ENCODE measurements at regions not wholly inside any gene's neighbourhood (a gene's known extent, or its start where the extent isn't known, plus 50 kb on each side); places are given as distances from the start of the nearest gene placed in this dataset.

DNA sequence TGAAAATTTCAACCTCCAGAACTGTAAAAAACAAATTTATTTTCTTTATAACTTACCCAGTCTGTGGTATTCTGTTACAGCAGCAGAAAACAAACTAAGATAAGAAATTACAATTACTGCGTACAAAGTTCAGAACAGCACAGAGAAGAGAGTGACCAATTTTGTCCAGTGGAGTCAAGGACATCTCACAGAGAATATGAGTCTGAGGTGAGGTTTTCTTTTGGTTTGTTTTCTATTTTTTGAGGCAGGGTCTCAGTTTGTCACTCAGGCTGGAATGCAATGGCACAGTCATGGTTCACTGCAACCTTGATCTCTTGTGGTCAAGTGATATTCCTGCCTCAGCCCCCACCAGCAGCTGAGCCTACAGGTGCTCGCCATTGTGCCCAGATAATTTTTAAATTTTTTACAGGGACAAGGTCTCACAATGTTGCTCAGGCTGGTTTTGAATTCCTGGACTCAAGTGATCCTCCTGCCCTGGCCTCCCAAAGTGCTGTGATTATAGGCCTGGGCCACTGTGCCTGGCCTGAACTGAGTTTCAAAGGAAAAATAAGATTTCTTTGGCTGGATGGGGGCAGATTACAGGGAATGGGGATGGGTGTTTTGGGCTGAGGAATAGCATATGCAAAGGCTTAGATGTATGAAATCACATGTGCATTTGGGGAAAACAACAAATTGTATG lies 201.1 kb upstream of the USP24 start:
- no peak for DNase-seq (ENCODE audit: low read depth)

DNA sequence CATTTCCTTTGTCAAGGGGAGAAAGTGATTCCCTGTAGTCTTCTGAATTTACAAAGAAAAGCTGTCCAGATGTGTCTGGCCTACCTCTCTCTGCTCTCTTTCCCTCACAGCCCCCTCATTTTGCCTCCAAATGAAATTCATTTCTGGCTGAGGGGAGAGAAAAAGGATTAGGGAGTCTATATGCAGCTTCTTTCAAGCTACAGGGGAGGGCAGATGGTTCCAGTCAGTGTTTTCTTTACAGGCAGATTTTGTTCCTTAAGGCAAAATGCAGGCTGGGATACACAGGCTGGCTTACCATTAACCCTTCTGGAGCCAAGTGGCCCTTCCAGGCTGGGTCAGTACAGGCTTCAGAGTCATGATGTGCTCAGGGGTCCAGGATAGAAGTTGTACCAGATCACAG lies 198.1 kb upstream of the USP24 start:
- no peak for DNase-seq (ENCODE audit: low read depth)

DNA sequence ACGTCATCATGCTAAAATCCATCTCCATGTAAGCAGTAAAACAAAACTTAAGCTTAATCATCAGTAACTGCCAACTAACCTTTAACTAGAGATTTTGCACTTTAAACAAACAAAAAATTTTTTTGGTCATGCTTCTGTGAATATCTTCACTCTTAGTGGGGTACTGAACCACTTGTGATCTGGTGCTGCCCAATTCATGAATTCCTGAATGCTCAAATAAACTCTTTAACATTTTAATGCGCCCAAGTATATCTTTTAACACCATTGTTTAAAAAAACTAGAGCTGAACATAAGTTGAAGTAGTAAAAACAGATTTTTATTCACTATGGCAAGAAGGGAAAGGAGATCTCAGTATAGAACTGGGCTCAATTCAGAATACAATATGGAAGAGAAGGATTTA lies 196.9 kb upstream of the USP24 start:
- DNase-seq (ENCODE audit: low read depth) = no peak

DNA sequence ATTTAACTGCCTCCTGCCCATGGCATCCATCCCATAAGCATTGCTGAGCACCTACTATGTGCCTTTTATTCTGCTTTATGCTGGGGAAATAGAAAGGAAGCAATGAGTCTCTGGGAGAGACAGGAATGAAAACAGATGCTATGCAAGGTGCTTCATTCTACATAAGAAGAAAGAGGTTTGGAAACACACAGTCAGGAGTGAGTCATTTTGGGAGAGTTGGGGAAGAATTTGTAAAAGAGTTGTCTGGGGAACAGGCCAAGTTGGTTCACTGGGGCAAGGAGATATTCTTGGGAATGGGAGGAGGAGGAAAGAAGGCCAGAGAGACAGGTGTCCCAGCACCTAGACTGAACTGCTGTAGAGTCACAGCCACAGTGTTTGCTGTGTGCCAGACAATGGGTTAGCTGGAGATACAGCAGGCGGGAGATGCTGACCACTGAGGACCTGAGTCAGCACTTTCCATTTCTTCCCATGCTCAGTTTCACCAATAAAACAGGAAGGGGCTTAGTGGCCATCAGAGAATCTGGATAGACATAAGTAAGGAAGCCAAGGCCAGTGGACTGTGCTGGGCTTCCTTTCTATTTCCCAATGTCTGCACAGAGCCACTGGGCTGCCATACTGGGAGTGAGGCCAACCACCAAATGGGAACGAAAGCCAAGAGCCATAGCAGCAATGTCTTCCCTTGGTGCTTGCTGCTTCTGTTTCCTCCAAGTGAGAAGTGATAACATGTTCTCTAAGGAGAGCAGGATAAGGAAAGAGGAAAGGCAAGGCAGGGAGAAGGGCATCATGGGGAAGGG lies 187.7 kb upstream of the USP24 start:
- DNase-seq (ENCODE audit: low read depth) = no peak

DNA sequence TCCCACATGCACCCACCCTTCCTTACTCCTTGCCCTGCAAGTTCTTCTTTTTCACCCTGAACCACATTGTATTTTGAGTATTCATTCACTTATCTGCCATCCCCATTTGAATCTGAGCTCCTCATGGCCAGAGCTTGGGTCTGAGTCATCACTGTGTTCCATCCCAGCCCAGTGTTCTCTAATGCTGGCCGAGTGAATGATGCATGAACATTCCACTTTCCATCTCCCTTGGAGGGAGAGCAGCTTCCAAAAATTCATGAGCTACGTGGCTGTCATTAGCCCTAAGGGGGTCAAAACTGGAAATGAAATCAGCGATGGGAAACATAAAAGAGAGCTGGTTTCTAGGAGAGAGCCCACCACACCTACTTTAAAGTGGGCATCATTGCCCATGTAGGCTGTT lies 187.0 kb upstream of the USP24 start:
- no peak for DNase-seq (ENCODE audit: low read depth)

DNA sequence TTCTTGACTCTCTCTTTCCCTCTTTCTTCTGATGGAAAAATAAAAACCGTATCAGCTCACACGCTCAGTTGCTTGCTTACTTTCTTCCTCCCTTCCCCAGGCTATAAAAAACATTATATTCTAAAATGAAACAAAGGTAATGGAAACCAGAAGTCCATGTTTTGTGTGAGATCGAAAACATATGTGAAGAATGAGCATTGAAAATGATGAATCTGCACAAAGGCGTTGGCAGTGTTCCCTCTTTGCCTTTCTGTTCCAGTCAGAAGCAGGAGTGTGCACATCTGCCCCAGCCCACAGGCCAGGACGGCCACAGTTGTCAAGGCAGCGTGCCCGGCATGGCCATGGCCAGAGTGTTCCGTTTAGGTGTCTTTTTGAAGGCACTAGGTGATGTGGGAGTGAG lies 185.3 kb upstream of the USP24 start:
- no peak for DNase-seq (ENCODE audit: low read depth)

DNA sequence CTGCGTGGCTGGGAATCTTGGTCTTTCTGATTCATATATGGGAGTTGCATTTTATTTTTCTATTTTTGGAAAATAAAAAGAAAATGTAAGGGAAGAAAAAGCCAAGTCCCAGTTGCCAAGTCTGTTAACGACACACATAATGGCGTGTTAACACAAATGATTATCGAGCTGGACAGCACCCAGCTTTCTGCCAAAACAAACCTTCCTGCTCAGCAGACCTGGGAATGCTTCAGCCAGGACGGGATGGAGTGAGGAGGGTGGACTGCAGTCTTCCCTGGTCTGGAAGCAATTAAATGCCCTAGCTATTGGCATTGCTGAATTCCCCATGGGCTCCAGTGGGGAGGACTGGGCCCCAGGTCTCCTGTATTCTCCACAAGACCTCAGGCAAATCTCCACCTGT lies 184.2 kb upstream of the USP24 start:
- no peak for DNase-seq (ENCODE audit: low read depth)

DNA sequence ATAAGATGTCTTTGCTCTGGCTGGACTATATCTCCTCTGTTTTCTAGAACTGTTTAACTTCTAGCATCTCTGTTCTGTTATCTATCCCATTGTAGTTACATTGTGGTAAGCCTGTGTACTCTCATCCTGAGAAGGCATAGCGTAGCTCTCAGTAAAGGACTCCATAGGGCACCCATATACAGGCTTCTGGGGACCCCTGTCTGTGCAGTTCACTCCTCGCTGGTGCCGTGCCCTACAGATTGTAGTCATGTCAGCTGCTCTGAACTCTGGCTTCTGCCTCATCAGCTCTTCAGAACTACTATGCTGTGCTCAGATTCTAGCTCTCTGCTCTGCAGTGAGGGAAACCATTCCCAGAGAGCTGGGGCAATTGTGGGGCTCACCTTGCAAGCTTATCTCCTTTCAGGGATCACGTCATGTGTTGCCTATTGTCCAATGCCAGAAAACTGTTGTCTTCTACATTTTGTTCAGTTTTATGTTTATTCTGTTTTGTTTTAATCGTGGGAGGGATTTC lies 181.3 kb upstream of the USP24 start:
- DNase-seq (ENCODE audit: low read depth) = no peak

DNA sequence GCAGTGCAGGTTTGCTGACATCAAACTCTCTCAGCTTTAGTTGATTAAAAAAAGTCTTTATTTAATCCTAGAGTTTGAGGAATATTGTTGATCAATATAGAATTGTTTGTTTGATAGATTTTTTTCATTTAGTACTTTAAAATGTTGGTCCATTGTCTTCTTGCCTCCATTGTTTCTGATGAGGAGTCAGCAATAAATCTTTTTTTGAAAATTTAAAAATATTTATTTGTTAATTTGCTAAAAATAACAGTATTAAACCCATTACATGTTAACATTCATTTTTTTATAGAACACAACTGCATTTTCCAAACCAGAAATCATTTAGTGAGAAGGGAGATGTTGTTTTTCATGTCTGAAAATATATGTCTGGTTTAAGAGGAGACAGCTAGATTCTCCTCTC lies 173.8 kb upstream of the USP24 start:
- DNase-seq (ENCODE audit: low read depth) = no peak

DNA sequence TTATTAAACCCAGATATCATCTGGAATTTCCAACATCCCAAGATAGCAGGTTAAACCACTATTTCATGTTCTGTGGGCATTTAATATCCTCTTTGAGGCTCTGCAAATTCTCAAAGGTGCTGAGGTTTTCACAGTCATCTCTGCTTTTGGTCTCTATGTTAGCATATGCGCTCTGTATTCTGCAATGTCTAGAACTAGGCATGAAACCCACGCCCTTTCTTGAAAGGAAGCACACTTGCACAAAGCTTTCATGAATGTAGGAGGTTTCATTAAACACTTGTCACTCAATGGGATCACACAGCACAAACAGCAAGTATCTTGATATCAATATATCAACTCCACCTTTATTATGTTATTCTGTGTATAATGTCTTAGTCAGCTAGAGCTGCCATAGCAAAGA lies 172.0 kb upstream of the USP24 start:
- no peak for DNase-seq (ENCODE audit: low read depth)

DNA sequence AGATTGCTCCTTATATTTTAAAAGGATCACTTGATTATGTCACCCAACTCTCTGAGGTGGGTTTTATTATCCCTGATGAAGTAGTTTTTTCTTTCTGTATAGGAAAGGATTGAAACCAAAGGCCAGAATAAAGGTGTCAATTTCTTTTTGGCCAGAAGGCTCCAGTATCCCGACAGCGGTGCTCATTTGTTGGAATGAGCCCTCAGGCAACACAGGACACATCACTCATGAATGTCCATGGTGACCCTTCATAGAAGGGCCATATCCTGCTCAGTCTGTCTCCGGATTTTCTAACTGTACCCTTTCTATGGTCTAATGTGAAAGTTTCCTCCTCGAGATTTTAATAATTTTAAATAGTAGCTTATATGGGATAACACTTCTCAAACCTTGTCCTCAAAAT lies 171.3 kb upstream of the USP24 start:
- DNase-seq (ENCODE audit: low read depth) = no peak

DNA sequence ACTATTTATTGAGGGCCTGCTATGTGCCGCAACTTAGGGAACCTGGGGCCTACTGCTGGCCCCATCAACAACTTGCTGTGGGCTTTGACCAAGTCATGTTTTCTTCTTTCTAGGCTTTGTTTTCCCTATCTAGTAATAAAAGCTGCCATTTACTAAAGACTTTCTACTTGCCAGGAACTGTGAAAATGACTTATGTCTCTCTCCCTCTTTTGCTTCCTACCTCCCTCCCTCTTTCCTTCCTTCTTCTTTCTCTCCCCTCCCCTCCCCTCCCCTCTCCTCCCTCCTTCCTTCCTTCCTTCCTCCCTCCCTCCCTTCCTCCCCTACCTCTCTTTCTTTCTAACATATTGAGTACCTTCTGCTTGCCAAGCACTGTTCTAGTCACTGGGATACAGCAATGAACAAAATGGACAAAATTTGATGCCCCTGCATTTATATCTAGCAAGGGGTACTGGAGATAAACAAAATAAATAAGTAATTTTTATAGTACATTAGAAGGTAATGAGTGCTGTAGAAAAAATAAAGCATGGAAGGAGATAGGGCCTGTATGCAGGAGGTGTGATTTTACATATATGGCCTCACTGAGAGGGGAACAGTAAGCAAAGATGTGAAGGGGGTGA lies 170.3 kb upstream of the USP24 start:
- DNase-seq (ENCODE audit: low read depth) = no peak

DNA sequence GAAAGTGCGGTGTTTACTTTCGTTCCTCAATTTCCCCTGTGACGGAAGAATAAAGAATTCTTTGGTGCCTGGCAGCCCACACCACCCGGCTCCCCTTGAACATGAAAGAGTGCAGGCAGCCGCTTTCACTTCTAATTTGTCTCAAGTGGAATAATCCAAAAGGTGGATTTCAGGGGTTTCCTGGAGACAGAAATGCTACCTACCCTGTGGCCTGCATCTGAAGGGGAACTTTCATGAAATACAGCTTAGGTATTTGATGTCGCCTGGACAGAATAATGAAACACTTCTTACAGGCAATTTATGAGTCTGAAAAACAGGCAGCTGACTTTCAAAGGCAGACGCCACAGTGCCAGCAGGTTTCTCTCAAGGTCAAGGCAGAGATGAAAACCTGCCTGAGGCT lies 169.5 kb upstream of the USP24 start:
- DNase-seq (ENCODE audit: low read depth) = no peak

DNA sequence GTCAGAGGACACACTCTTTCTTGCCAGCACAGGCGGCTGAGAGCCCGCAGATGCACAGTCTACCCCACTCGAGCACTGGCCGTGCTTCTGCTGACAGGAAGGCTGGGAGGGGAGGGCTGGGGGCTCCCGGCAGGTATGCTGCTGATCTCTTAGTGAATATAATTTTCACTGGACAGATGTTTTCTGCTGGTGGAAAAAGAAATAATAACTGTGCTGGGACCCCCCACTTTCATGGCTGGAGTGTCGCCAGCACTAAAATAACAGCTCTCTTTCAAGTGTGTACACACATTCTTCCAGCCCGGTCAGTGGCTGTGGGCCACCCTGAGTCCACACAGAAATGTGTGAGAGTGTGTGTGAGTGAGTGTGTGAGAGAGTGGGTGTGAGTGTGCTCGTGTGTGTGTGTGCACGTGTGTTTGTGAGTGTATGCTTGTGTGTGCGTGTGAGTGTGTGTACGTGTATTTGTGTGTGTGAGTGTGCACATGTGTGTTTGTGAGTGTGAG lies 167.7 kb upstream of the USP24 start:
- no peak for DNase-seq (ENCODE audit: low read depth)

DNA sequence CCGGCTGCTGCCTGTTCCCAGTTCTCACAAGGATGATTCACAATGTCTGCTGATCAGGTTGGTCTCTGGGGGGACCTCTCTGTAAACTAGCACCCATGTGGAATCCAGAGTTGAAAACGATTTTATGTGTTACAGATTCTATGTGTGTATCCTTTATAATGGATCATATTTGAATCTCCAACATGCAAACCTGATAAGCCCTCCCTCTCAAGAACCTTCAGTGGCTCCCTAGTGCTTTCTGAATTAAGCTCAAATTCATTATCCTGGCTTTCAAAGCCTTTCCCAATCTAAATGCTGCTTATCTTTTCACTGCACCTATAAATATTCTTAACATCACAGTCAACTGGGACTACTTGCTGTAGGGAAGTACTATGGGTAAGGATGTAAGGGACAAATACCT lies 166.8 kb upstream of the USP24 start:
- DNase-seq (ENCODE audit: low read depth) = no peak

DNA sequence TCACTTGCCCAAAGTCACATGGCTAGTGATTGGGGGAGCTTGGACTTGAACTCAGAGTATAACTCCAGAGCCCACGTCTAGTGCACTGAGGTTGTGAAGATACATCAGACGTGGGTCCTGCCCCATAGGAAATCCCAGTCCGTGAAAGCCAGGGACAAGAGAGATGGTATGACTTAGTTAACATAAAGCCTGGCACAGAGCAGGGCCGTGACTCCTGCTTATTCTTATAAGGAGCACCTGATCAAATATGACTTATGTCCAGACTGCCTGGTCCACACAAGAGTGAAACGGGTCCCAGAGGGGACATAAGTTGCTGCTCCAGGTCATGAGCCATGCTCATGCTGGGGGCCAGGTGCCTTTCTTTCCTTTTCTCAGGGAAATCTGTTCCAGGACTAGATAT lies 166.3 kb upstream of the USP24 start:
- no peak for DNase-seq (ENCODE audit: low read depth)

DNA sequence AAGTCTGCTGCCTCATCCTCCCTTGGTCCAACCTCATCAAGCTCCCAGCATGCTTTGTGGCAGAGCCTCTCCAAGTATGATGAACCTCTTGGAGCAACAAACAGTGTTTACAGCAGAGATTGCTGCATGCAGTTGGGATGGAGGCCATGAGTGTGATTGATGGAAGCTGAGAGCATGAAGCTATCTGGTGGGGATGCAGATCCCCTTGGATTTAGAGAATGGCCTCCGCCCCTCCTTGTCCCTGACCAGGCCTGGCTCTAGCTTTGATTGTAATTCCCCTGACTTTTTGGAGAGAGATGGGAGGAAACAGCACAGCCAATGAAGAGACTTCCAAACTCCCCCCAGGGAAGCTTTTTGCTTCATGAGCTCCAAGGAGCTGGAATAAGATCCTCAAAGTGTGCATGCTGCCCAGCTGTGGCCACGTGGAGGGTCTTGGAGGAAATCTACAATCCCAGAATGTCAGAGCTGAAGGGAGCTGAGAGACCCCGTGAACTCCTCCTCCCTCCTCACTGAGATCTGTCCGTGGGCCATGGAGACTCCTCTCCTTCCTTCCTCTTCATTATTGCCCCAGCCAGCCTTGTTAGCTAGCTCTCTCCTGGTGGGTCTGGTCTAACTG lies 165.3 kb upstream of the USP24 start:
- DNase-seq (ENCODE audit: low read depth) = no peak

DNA sequence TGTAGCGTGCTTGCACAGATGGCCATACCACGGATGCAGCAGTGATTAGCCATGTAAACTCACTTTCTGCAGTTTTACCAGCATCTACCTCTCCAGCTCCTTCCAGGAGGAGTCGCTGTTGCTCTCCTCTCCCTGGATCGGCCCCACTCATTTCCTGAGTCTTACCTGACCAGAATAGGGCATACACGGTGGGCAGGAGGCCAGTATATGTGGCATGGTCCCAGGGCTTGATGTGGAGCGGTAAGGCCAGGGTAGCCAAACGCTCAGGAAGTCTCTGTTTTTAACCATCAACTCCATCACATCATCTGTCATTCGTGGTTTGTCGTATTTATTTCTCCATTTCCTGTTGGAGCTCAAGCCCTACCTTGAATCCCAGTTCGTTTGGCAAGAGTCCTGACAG lies 163.4 kb upstream of the USP24 start:
- no peak for DNase-seq (ENCODE audit: low read depth)

DNA sequence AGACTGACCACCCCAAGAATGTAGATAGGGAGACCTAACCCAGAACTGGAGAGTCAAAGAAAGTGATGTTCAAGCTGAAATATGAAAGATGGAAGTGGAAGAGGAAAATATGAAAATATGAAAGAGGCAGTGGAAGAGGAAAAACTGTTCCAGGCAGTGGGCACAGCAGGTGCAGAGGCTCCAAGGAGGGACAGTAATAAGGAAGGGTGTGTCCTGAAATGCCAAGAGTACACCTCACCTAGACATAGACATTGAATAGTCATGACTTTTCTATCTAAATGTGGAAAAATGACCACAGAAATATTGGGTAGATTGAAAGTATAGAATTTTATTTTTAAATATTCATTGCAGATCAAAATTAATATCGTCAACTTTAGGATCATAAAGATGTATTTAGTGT lies 161.7 kb upstream of the USP24 start:
- DNase-seq (ENCODE audit: low read depth) = no peak

DNA sequence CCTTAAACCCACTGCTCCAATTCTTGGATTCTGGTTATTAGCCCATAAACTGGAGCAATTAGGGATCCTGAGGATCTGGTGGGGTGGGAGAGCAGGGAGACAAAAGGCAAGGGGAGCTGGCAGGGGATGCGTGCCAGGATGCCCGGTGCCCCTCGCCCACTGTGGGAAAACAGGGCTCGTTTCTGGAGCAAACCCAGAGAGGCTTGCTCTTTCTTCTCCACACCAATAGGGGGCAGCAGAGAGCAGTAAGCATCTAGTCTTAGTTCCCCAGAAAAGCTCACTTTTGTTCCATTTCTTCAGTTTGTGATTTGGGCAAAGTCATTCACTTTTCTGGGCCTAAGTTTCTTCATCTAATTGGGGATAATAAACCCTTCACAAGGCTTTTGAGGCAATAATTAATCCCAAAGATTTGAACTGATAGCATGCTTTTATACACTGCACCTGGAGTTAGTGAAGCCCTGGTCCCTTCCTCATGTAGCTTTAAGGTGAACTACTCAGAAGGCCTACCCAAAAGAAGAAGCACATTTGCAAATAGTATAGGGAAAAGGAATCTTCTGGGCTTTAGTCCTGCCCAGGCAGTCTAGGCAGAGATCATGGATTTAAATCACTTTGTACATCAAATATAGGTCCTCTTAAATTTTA lies 160.6 kb upstream of the USP24 start:
- DNase-seq (ENCODE audit: low read depth) = no peak

DNA sequence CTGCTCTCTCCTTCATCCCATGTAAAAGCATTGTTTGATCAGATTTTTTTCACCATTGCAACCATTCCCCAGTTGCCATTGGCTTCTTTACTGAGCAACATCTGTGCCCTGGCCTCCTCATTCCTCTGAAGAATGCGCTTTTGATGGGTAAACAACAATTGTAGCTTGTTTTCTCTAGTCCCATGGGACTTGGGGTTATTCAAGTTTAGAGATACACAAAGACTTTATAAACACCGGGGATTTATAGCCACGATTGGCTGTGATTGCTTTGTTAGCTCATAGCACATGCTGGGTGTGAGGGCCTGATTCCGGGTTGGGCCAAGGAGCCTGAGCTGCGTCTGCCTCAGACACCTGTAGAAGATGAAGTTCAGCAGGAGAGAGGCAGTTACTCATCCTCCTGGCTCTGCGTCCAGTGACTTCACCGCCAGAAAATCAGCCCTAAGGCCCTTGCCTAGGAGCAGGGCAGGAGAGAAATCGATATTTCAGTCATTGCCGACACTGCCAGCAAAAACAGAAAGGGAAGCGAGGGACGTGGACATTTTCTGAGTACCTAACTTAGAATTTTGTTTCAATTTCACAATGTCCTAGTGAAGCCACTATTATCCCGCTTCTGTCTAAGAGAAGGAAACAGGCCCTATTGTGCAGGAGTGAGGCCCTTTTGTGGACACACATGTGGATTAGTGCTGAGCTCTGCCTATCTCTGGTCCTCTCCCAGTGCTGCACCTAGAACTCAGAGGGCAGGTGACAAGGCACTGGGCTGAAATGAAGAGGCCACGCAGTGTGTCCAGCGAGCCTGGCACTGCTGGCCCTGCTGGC lies 159.8 kb upstream of the USP24 start:
- no peak for DNase-seq (ENCODE audit: low read depth)
